NCI-H187 treated with DMSO at 0.1 percent for 48 hours (cell line): ENCODE measurements at regions not wholly inside any gene's neighbourhood (a gene's known extent, or its start where the extent isn't known, plus 50 kb on each side); places are given as distances from the start of the nearest gene placed in this dataset.

ENCODE experiments used
- DNase-seq: peaks from one replicate; lab custom pipeline; 2025; lab: John Stamatoyannopoulos, UW

DNA sequence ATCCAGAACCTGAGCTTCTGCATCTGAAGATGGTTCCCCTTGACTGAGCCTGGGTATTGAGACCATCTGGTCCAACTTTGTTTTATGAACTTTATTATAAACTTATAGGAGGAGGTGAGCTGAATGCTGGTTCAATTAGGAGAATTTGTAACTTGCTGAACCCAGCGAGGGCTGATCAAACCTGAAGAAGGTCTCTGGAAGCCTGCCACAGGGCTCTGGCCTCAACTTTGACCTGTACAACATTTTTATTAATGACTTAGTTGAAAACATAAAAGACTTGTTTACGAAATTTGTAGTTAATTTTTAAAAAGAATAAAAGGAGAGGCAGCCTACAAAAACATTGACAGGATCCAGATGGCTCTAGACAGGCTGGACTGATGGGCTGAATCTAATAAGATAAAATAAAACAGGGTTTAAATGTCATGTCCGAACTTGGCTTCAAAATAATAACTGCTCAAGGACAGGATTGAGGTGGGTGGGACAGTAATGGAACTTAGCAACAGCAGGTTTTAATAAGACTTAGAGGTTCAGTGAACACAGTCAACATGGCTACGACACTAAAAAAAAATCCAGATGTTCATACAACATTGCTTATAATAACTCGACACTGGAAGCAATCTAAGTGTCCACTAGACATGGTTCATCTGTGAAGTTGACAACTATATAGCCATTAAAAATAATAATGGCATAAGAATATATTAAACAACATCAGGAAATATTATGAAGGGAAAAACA lies 53.4 kb upstream of the GJB5 start:
- DNase-seq, result no peak
